ENCODE measurements at regions not wholly inside any gene's neighbourhood (a gene's known extent, or its start where the extent isn't known, plus 50 kb on each side); places are given as distances from the start of the nearest gene placed in this dataset.

- Mint-ChIP-seq H3K4me3 (no peak overlapping the region), H3K9me3 (peaks cover 22% of the 10 kb centered on the region), H3K4me1 (ENCODE audit: low read depth) (no peaks in the 10 kb centered on the region), H3K27me3 (ENCODE audit: low read depth) (no peaks in the 10 kb centered on the region), H3K36me3 (ENCODE audit: insufficient read depth) (no peaks in the 10 kb centered on the region)
- DNase-seq (no peak), ATAC-seq (no peak)
Measured at GRCh38 chr5:4230471-4230785, 634.8 kb downstream of the IRX1 start.

GRCh38 chr5:4230786-4231641, 635.4 kb downstream of the IRX1 start:
- DNase-seq (no peak), ATAC-seq (no peak)
- Mint-ChIP-seq H3K4me1 (ENCODE audit: low read depth) (no peaks in the 10 kb centered on the region), H3K9me3 (peaks cover 22% of the 10 kb centered on the region), H3K4me3 (no peak overlapping the region), H3K36me3 (ENCODE audit: insufficient read depth) (no peaks in the 10 kb centered on the region), H3K27me3 (ENCODE audit: low read depth) (no peaks in the 10 kb centered on the region)

- no peak for DNase-seq
- Mint-ChIP-seq H3K4me3 (no peak overlapping the region), H3K4me1 (ENCODE audit: low read depth) (no peaks in the 10 kb centered on the region), H3K9me3 (peaks cover 19% of the 10 kb centered on the region), H3K27me3 (ENCODE audit: low read depth) (no peaks in the 10 kb centered on the region), H3K36me3 (ENCODE audit: insufficient read depth) (no peaks in the 10 kb centered on the region)
- no peak for ATAC-seq
Measured at GRCh38 chr5:4232084-4232483, 636.5 kb downstream of the IRX1 start.

- H3K27me3 Mint-ChIP-seq (ENCODE audit: low read depth) = no peaks in the 10 kb centered on the region
- H3K4me1 Mint-ChIP-seq (ENCODE audit: low read depth) = no peaks in the 10 kb centered on the region
- H3K4me3 Mint-ChIP-seq = no peak overlapping the region
- no peak for ATAC-seq
- peaks cover 25% of the 10 kb centered on the region for H3K9me3 Mint-ChIP-seq
- H3K36me3 Mint-ChIP-seq (ENCODE audit: insufficient read depth) = no peaks in the 10 kb centered on the region
- DNase-seq = no peak
Measured at GRCh38 chr5:4233671-4234070, 638.0 kb downstream of the IRX1 start.

- no peak for ATAC-seq
- Mint-ChIP-seq H3K27me3 (ENCODE audit: low read depth) (no peaks in the 10 kb centered on the region), H3K4me3 (no peak overlapping the region)
Measured at GRCh38 chr5:4243479-4244264, 648.0 kb downstream of the IRX1 start.

GRCh38 chr5:4244306-4244705, 648.7 kb downstream of the IRX1 start:
- Mint-ChIP-seq H3K27me3 (ENCODE audit: low read depth) (no peaks in the 10 kb centered on the region), H3K4me1 (ENCODE audit: low read depth) (no peaks in the 10 kb centered on the region), H3K9me3 (peaks cover 11% of the 10 kb centered on the region), H3K4me3 (no peak overlapping the region), H3K36me3 (ENCODE audit: insufficient read depth) (no peaks in the 10 kb centered on the region)
- no peak for DNase-seq
- ATAC-seq = no peak

More at GRCh38 chr5:4243479-4244264, 648.0 kb downstream of the IRX1 start:
- Mint-ChIP-seq H3K4me1 (ENCODE audit: low read depth) (no peaks in the 10 kb centered on the region), H3K9me3 (peaks cover 12% of the 10 kb centered on the region), H3K36me3 (ENCODE audit: insufficient read depth) (no peaks in the 10 kb centered on the region)
- no peak for DNase-seq

GRCh38 chr5:4245076-4245475, 649.4 kb downstream of the IRX1 start:
- DNase-seq (no peak), ATAC-seq (no peak)
- no peak overlapping the region for H3K4me3 Mint-ChIP-seq
- H3K36me3 Mint-ChIP-seq (ENCODE audit: insufficient read depth) = no peaks in the 10 kb centered on the region
- no peaks in the 10 kb centered on the region for H3K4me1 Mint-ChIP-seq (ENCODE audit: low read depth)
- no peaks in the 10 kb centered on the region for H3K27me3 Mint-ChIP-seq (ENCODE audit: low read depth)
- peaks cover 9% of the 10 kb centered on the region for H3K9me3 Mint-ChIP-seq

- no peak for DNase-seq
- peaks cover 9% of the 10 kb centered on the region for H3K9me3 Mint-ChIP-seq
- H3K36me3 Mint-ChIP-seq (ENCODE audit: insufficient read depth) = no peaks in the 10 kb centered on the region
- no peaks in the 10 kb centered on the region for H3K4me1 Mint-ChIP-seq (ENCODE audit: low read depth)
- ATAC-seq = no peak
- H3K4me3 Mint-ChIP-seq = no peak overlapping the region
- H3K27me3 Mint-ChIP-seq (ENCODE audit: low read depth) = no peaks in the 10 kb centered on the region
Measured at GRCh38 chr5:4245511-4245910, 649.9 kb downstream of the IRX1 start.

- no peak for DNase-seq
- no peak for ATAC-seq
- Mint-ChIP-seq H3K4me1 (ENCODE audit: low read depth) (no peaks in the 10 kb centered on the region), H3K36me3 (ENCODE audit: insufficient read depth) (no peaks in the 10 kb centered on the region), H3K9me3 (peaks cover 10% of the 10 kb centered on the region), H3K4me3 (no peak overlapping the region), H3K27me3 (ENCODE audit: low read depth) (no peaks in the 10 kb centered on the region)
Measured at GRCh38 chr5:4246447-4246846, 650.8 kb downstream of the IRX1 start.

- no peak overlapping the region for H3K4me3 Mint-ChIP-seq
- DNase-seq (no peak), ATAC-seq (no peak)
- H3K4me1 Mint-ChIP-seq (ENCODE audit: low read depth) = no peaks in the 10 kb centered on the region
- peaks cover 12% of the 10 kb centered on the region for H3K9me3 Mint-ChIP-seq
- H3K36me3 Mint-ChIP-seq (ENCODE audit: insufficient read depth) = no peaks in the 10 kb centered on the region
- no peaks in the 10 kb centered on the region for H3K27me3 Mint-ChIP-seq (ENCODE audit: low read depth)
Measured at GRCh38 chr5:4250254-4250653, 654.6 kb downstream of the IRX1 start.

GRCh38 chr5:4252385-4252784, 656.8 kb downstream of the IRX1 start:
- H3K9me3 Mint-ChIP-seq = peaks cover 8% of the 10 kb centered on the region
- no peak overlapping the region for H3K4me3 Mint-ChIP-seq
- H3K4me1 Mint-ChIP-seq (ENCODE audit: low read depth) = no peaks in the 10 kb centered on the region
- no peak for DNase-seq
- no peaks in the 10 kb centered on the region for H3K36me3 Mint-ChIP-seq (ENCODE audit: insufficient read depth)
- ATAC-seq = no peak
- no peaks in the 10 kb centered on the region for H3K27me3 Mint-ChIP-seq (ENCODE audit: low read depth)

GRCh38 chr5:4254736-4255135, 659.1 kb downstream of the IRX1 start:
- H3K36me3 Mint-ChIP-seq (ENCODE audit: insufficient read depth) = no peaks in the 10 kb centered on the region
- no peak for DNase-seq
- no peaks in the 10 kb centered on the region for H3K27me3 Mint-ChIP-seq (ENCODE audit: low read depth)
- H3K4me3 Mint-ChIP-seq = no peak overlapping the region
- no peaks in the 10 kb centered on the region for H3K4me1 Mint-ChIP-seq (ENCODE audit: low read depth)
- no peak for ATAC-seq
- peaks cover 3% of the 10 kb centered on the region for H3K9me3 Mint-ChIP-seq

GRCh38 chr5:4255441-4255840, 659.8 kb downstream of the IRX1 start:
- H3K4me1 Mint-ChIP-seq (ENCODE audit: low read depth) = no peaks in the 10 kb centered on the region
- H3K36me3 Mint-ChIP-seq (ENCODE audit: insufficient read depth) = no peaks in the 10 kb centered on the region
- H3K4me3 Mint-ChIP-seq = no peak overlapping the region
- H3K9me3 Mint-ChIP-seq = peaks cover 3% of the 10 kb centered on the region
- no peaks in the 10 kb centered on the region for H3K27me3 Mint-ChIP-seq (ENCODE audit: low read depth)
- ATAC-seq = no peak
- no peak for DNase-seq

- no peak for ATAC-seq
- no peaks in the 10 kb centered on the region for H3K4me1 Mint-ChIP-seq (ENCODE audit: low read depth)
- no peaks in the 10 kb centered on the region for H3K36me3 Mint-ChIP-seq (ENCODE audit: insufficient read depth)
- H3K4me3 Mint-ChIP-seq = no peak overlapping the region
- no peaks in the 10 kb centered on the region for H3K27me3 Mint-ChIP-seq (ENCODE audit: low read depth)
- H3K9me3 Mint-ChIP-seq = no peaks in the 10 kb centered on the region
- no peak for DNase-seq
Measured at GRCh38 chr5:4258170-4258569, 662.5 kb downstream of the IRX1 start.

GRCh38 chr5:4271193-4271592, 675.6 kb downstream of the IRX1 start:
- Mint-ChIP-seq H3K27me3 (ENCODE audit: low read depth) (no peaks in the 10 kb centered on the region), H3K9me3 (peaks cover 26% of the 10 kb centered on the region), H3K4me1 (ENCODE audit: low read depth) (no peaks in the 10 kb centered on the region), H3K4me3 (no peak overlapping the region), H3K36me3 (ENCODE audit: insufficient read depth) (no peaks in the 10 kb centered on the region)
- DNase-seq = no peak
- ATAC-seq = no peak
